ENCODE measurements at regions not wholly inside any gene's neighbourhood (a gene's known extent, or its start where the extent isn't known, plus 50 kb on each side); places are given as distances from the start of the nearest gene placed in this dataset.

DNA sequence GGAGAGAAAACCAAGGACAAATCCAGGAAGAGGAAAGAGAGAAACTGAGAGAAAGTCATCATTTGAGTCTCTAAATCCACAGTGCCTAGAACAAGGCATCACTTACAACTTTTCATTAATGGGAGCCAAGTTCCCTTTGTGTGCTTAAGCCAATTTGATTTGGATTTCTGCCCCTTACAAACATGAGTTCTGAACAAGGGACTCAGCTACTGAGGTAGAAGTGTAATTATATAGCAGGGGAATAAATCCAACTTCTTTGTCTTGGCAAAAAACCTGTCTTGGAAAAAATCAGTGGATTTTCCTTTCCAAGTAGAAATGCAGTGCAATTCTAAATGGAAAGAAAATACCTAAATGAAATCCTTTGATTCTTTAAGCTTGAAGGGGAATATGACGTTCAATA, 307.2 kb upstream of the CNTN3 start:
- no peaks in the 10 kb centered on the region for H3K4me1 ChIP-seq
- TF ChIP-seq, protein P1, sequence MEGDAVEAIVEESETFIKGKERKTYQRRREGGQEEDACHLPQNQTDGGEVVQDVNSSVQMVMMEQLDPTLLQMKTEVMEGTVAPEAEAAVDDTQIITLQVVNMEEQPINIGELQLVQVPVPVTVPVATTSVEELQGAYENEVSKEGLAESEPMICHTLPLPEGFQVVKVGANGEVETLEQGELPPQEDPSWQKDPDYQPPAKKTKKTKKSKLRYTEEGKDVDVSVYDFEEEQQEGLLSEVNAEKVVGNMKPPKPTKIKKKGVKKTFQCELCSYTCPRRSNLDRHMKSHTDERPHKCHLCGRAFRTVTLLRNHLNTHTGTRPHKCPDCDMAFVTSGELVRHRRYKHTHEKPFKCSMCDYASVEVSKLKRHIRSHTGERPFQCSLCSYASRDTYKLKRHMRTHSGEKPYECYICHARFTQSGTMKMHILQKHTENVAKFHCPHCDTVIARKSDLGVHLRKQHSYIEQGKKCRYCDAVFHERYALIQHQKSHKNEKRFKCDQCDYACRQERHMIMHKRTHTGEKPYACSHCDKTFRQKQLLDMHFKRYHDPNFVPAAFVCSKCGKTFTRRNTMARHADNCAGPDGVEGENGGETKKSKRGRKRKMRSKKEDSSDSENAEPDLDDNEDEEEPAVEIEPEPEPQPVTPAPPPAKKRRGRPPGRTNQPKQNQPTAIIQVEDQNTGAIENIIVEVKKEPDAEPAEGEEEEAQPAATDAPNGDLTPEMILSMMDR (IDR thresholded peaks at IDR 0.05) = no peak
- TF ChIP-seq POLR2AphosphoS5 (IDR thresholded peaks at IDR 0.05; ENCODE audit: insufficient read depth in 1 of 2, low read depth in 1 of 2) (no peak), POLR2A (IDR thresholded peaks at IDR 0.05) (no peak)
- intact Hi-C loops (cut with DNase I) = no loop called here
- no peak overlapping the region for H3K4me3 ChIP-seq
- no peak for DNase-seq (ENCODE audit: extremely low spot score in 2 of 2)
- H3K27ac ChIP-seq = no peak overlapping the region
- no peaks in the 10 kb centered on the region for H3K36me3 ChIP-seq
- no peaks in the 10 kb centered on the region for H3K27me3 ChIP-seq
- no peaks in the 10 kb centered on the region for H3K9me3 ChIP-seq

DNA sequence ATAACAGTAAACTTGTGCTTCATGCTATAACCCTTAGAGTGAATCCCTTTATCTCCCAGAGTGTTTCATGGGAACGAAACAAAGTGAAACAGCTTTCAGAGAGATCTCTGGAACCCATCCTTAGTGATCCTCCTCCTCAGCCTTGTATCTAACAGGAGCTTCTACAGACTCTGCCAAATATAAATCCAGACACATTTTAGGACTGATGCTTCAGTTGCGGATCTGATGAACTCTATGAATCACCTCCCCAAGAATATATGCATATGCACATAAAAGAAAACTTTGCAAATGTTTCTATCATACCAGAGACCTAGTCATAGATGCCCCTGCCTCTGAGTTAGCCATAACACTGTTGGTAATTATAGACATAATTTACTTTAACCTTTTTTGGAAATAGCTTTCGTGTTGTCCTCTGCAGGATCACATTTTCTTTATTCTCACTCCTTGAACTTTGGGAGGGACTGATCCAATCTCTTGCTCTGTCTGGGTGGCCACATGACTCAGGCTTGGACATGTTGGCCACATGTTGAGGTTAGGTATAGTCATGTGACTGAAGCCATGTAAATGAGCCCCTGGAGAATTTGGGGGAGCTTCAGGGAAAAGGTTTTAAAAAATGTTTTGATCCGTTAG, 306.4 kb upstream of the CNTN3 start:
- no peaks in the 10 kb centered on the region for H3K36me3 ChIP-seq
- H3K27me3 ChIP-seq = no peaks in the 10 kb centered on the region
- TF ChIP-seq POLR2AphosphoS5 (IDR thresholded peaks at IDR 0.05; ENCODE audit: insufficient read depth in 1 of 2, low read depth in 1 of 2) (no peak), POLR2A (IDR thresholded peaks at IDR 0.05) (no peak)
- TF ChIP-seq, protein P1 (IDR thresholded peaks at IDR 0.05) = no peak
- no peak overlapping the region for H3K4me3 ChIP-seq
- H3K27ac ChIP-seq = no peak overlapping the region
- H3K4me1 ChIP-seq = no peaks in the 10 kb centered on the region
- DNase-seq (ENCODE audit: extremely low spot score in 2 of 2) = no peak
- intact Hi-C loops (cut with DNase I) = no loop called here
- H3K9me3 ChIP-seq = no peaks in the 10 kb centered on the region

DNA sequence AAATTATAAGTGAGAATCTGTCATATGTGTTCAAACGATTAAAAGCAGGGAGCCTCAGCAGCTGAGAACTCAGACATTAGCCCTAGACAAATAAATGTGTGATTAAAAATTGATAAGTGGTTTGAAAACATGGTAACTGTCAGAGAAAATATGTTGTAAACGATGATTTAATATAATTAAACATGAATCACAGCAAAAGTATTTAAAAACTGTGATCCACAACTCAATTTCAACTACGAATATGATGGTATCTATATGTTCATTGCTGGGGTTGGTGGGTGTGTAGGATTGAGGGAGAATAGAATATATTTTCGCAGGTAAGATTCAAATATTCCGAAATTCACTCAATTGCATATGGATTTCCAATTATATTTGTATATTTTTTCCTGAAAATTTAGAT, 302.2 kb upstream of the CNTN3 start:
- no peak for DNase-seq (ENCODE audit: extremely low spot score in 2 of 2)
- intact Hi-C loops (cut with DNase I) = no loop called here
- TF ChIP-seq, protein P1 (IDR thresholded peaks at IDR 0.05) = no peak
- TF ChIP-seq POLR2AphosphoS5 (IDR thresholded peaks at IDR 0.05; ENCODE audit: insufficient read depth in 1 of 2, low read depth in 1 of 2) = no peak
- no peak for TF ChIP-seq POLR2A (IDR thresholded peaks at IDR 0.05)
- Histone ChIP-seq H3K27ac (no peak overlapping the region), H3K36me3 (no peaks in the 10 kb centered on the region), H3K9me3 (no peaks in the 10 kb centered on the region), H3K27me3 (no peaks in the 10 kb centered on the region), H3K4me3 (no peak overlapping the region), H3K4me1 (no peaks in the 10 kb centered on the region)

DNA sequence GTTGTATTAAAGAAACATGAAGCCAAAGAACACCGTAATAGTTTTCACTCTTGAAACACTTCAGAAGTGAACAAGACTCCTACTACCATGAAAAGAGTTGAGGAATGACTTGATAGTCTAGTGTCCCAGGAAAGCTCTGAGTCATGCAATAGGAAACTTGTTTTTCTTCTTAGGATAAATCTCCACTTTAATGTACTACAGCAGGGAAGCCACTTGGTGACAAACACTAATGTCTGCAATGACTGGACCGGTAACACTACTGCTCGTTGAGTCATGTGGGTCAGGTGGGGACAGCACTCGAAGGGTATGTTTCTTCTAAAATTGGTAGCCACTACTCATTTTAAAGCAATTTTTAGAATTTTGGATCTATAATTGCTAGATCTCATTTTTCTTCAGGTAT, 291.7 kb upstream of the CNTN3 start:
- no peak for DNase-seq (ENCODE audit: extremely low spot score in 2 of 2)
- no peaks in the 10 kb centered on the region for H3K36me3 ChIP-seq
- H3K9me3 ChIP-seq = no peaks in the 10 kb centered on the region
- H3K4me3 ChIP-seq = no peak overlapping the region
- H3K4me1 ChIP-seq = no peaks in the 10 kb centered on the region
- H3K27me3 ChIP-seq = no peaks in the 10 kb centered on the region
- intact Hi-C loops (cut with DNase I) = no loop called here
- H3K27ac ChIP-seq = no peak overlapping the region
- TF ChIP-seq, protein P1 (IDR thresholded peaks at IDR 0.05) = no peak
- TF ChIP-seq POLR2A (IDR thresholded peaks at IDR 0.05) (no peak), POLR2AphosphoS5 (IDR thresholded peaks at IDR 0.05; ENCODE audit: insufficient read depth in 1 of 2, low read depth in 1 of 2) (no peak)

DNA sequence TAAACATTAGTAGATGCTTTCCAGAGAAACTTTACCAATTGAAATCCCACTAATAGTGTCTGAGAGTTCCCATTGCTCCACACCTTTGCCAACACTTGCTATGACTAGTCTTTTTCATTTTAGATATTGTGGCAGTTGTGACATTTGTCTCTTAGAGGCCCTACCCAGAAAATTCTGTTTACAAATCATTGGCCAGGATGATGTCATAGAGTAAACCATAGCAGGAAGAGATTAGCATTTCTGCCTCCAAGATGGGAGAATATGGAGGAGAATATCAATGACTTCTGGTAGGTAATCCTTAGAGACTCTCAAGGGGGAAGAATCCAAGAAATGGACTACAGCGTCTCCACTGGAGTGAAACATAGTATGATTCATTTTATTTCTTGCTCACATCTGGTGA, 291.0 kb upstream of the CNTN3 start:
- Histone ChIP-seq H3K4me3 (no peak overlapping the region), H3K27ac (no peak overlapping the region), H3K9me3 (no peaks in the 10 kb centered on the region), H3K27me3 (no peaks in the 10 kb centered on the region), H3K4me1 (no peaks in the 10 kb centered on the region), H3K36me3 (no peaks in the 10 kb centered on the region)
- DNase-seq (ENCODE audit: extremely low spot score in 2 of 2) = no peak
- intact Hi-C loops (cut with DNase I) = no loop called here
- no peak for TF ChIP-seq POLR2AphosphoS5 (IDR thresholded peaks at IDR 0.05; ENCODE audit: insufficient read depth in 1 of 2, low read depth in 1 of 2)
- no peak for TF ChIP-seq POLR2A (IDR thresholded peaks at IDR 0.05)
- TF ChIP-seq, protein P1 (IDR thresholded peaks at IDR 0.05) = no peak
